ENCODE measurements at regions not wholly inside any gene's neighbourhood (a gene's known extent, or its start where the extent isn't known, plus 50 kb on each side); places are given as distances from the start of the nearest gene placed in this dataset.
A peak's percentile ranks its signal among the peaks of the same experiment; 100 is the strongest.
"Not testable (repeated sequence)": the region's sequence is repeated elsewhere in the genome, so short reads cannot be mapped to it uniquely, and the experiment has no call there.

- DNase-seq (ENCODE audit: low spot score), result no peak
- no peak for TF ChIP-seq CTCF (IDR thresholded peaks at IDR 0.05)
- Histone ChIP-seq H3K27ac (no peak overlapping the region), H3K4me3 (no peak overlapping the region)
Observed at GRCh38 chr5:143979044-143979690, 167.2 kb downstream of the HMHB1 start.

- DNase-seq (ENCODE audit: low spot score), result no peak
- Histone ChIP-seq H3K4me3 (no peak overlapping the region), H3K27ac (no peak overlapping the region)
- TF ChIP-seq CTCF (IDR thresholded peaks at IDR 0.05), result no peak
Observed at GRCh38 chr5:143980506-143980905, 168.5 kb downstream of the HMHB1 start.

GRCh38 chr5:143982957-143983356, 171.0 kb downstream of the HMHB1 start:
- H3K27ac ChIP-seq; DNase-seq (ENCODE audit: low spot score); H3K4me3 ChIP-seq: not testable (repeated sequence)

GRCh38 chr5:143985832-143986515, 174.0 kb downstream of the HMHB1 start:
- peak overlapping the region in 1 of 2 donors; percentile 41 for H3K27ac ChIP-seq
- H3K4me3 ChIP-seq, result no peak overlapping the region
- TF ChIP-seq CTCF (IDR thresholded peaks at IDR 0.05), result no peak
- no peak for DNase-seq (ENCODE audit: low spot score)

GRCh38 chr5:143986516-143987212, 174.7 kb downstream of the HMHB1 start:
- TF ChIP-seq CTCF (IDR thresholded peaks at IDR 0.05), result no peak
- DNase-seq (ENCODE audit: low spot score), result no peak
- Histone ChIP-seq H3K27ac (peak overlapping the region in 1 of 2 donors; percentile 41), H3K4me3 (no peak overlapping the region)

GRCh38 chr5:143987264-143987663, 175.3 kb downstream of the HMHB1 start:
- no peak overlapping the region for H3K4me3 ChIP-seq
- no peak for DNase-seq (ENCODE audit: low spot score)
- no peak for TF ChIP-seq CTCF (IDR thresholded peaks at IDR 0.05)
- no peak overlapping the region for H3K27ac ChIP-seq

GRCh38 chr5:143987751-143988560, 176.0 kb downstream of the HMHB1 start:
- no peak overlapping the region for H3K4me3 ChIP-seq
- TF ChIP-seq CTCF (IDR thresholded peaks at IDR 0.05), result no peak
- DNase-seq (ENCODE audit: low spot score), result no peak
- no peak overlapping the region for H3K27ac ChIP-seq
